Ovary (tissue), 7 donors: ENCODE measurements at regions not wholly inside any gene's neighbourhood (a gene's known extent, or its start where the extent isn't known, plus 50 kb on each side); places are given as distances from the start of the nearest gene placed in this dataset.
"Not testable (repeated sequence)": the region's sequence is repeated elsewhere in the genome, so short reads cannot be mapped to it uniquely, and the experiment has no call there.

Experiments
- DNase-seq, 5 donors: peaks; one replicate each; pipeline ENCODE4 v3.0.0-alpha.2; 2019 to 2020
- H3K27ac ChIP-seq, 2 donors: fragments of 200-600 bp; one replicate each; pipeline versions ENCODE4 v1.5.1 to v1.8.0; 2019 to 2022
- H3K27me3 ChIP-seq: fragments of 200-600 bp; one replicate; pipeline ENCODE4 v1.8.0; 2022
- H3K36me3 ChIP-seq: fragments of 200-600 bp; sonication (generic); one replicate; pipeline ENCODE4 v1.5.1; 2019
- H3K4me1 ChIP-seq: one replicate; pipeline ENCODE4 v1.8.1; 2013; ENCODE audit warnings: mild to moderate bottlenecking, moderate library complexity; ENCODE audit not compliant: insufficient read depth
- H3K4me3 ChIP-seq: fragments of 200-600 bp; sonication (generic); one replicate; pipeline ENCODE4 v1.5.1; 2017
- H3K9me3 ChIP-seq, 2 donors: fragments of 200-600 bp in 1 of 2; sonication (generic) in 1 of 2; one replicate each; pipeline versions ENCODE4 v1.5.1 to v1.8.1; 2013 to 2019; ENCODE audit warnings: mild to moderate bottlenecking in 1 of 2, moderate library complexity in 1 of 2
- EP300 ChIP-seq: sonication (generic); formaldehyde crosslinking; IDR thresholded peaks from one replicate; pipeline ENCODE4 v1.6.1; 2017; ENCODE audit warnings: antibody characterized with exemption
- POLR2A ChIP-seq: fragments of 450-650 bp; IDR thresholded peaks from one replicate; pipeline ENCODE4 v1.6.1; 2017; ENCODE audit warnings: antibody characterized with exemption, mild to moderate bottlenecking, moderate library complexity
- WGBS, 3 donors: extraction: QIAGEN DNeasy Blood & Tissue Kit in 1 of 3; methylation state at CpG; one replicate each; pipeline versions ENCODE4 v1.1.5 to v1.1.7; 2013 to 2017; 5-methylcytosine and 5-hydroxymethylcytosine counted together
- intact Hi-C, 4 donors: fragments of 100-400 bp; cut with DNase I; formaldehyde crosslinking; loops; one replicate each; pipeline versions ENCODE4 v1.11.0 to v1.15.1; 2022 to 2023
- TF ChIP-seq, protein P1 (sequence below), 3 donors: fragments of 450-650 bp in 2 of 3; fragments of 200-600 bp in 1 of 3; IDR thresholded peaks; one replicate each; pipeline versions ENCODE4 v1.5.1 to v1.8.0; 2016 to 2022; ENCODE audit warnings: antibody characterized with exemption in 3 of 3, mild to moderate bottlenecking in 1 of 3
- donor health status: DM: no; HTN: no; CAD: no; lungs with moderate emphysema.
- donor health status: DM: no; HTN: no; CAD: no.
- donor health status: Bipolar disorder and iron deficiency.
- donor health status: DM: no; HTN: no; CAD: no.
- donor health status: DM: yes; HTN: yes; CAD: no.

DNA sequence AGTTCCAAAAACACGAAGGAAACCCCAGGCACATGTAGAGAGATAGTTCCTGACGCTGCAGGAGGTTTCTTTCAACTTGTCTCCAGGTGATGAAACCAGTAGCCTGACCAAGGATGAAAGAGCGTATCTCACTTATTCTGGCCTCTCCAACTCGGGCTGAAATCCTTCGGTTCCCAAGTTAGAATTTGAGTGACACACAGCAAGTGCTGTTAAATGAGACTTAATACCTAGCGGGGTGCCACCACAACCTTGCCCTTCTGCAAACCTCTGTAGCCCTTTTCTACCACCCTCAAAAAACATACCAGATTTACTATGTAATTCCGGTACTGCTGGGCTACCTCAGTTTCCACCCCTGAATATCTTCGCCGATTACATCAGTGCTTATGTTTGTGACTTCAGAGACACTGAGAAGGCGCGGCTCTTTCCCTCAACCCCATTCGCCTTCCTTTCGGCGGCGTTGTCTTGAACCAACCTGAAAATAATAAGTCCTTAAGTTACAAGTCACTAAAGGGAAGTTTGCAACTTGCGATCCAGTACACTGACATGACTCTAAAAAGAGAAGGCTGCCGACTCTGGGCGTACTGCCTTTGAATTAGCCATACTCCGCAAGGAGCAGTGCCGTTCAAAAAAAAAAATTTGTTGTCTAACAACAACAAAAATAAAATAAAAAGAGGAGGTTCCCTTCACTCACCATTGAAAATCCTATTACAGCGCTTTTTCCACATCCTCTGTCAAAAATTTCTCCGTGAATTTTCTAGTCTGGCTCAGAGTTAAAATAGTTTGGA lies 194.9 kb upstream of the ZNF184 start:
- intact Hi-C loops = no loop called here
- peak overlapping the region; percentile 34 for H3K4me3 ChIP-seq
- 3 to 5% (median 4%) methylated on average over 22 of the region's 22 CpGs for WGBS, 3 donors

DNA sequence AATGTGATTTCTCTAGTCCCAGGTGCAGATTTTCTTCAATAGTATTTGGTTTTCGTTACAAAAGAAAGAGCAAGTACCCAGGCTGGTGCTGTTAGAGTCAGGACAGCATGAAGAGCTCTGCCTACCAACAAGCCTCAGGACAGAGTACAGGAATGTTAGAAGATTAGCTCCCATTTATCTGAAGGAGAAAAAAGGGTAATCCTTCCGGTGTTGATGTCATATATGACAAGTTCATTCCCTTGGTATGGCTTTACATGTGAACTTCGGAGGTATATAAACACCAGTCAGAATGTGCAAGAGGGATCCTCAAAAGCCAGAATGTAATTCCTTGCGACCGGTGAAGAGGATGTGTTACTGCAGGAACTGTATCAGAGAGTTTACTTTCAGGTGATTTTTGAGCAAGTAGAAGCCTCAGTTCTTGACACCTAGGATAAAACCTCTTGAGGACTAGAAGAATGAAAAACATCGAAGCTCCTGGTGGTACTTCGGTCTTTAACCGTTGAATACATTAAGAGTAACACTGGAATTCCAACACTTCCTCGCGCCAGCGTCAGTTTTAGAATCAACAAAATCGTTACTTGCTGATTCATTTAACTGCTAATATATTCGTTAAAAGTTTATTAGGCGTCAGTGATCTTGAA lies 194.2 kb upstream of the ZNF184 start:
- Histone ChIP-seq H3K9me3 (no peaks in the 10 kb centered on the region), H3K27me3 (no peaks in the 10 kb centered on the region), H3K27ac (no peak overlapping the region), H3K36me3 (no peaks in the 10 kb centered on the region), H3K4me1 (peaks cover 3% of the 10 kb centered on the region), H3K4me3 (no peak overlapping the region)
- TF ChIP-seq EP300 (no peak), POLR2A (no peak)
- TF ChIP-seq, protein P1, sequence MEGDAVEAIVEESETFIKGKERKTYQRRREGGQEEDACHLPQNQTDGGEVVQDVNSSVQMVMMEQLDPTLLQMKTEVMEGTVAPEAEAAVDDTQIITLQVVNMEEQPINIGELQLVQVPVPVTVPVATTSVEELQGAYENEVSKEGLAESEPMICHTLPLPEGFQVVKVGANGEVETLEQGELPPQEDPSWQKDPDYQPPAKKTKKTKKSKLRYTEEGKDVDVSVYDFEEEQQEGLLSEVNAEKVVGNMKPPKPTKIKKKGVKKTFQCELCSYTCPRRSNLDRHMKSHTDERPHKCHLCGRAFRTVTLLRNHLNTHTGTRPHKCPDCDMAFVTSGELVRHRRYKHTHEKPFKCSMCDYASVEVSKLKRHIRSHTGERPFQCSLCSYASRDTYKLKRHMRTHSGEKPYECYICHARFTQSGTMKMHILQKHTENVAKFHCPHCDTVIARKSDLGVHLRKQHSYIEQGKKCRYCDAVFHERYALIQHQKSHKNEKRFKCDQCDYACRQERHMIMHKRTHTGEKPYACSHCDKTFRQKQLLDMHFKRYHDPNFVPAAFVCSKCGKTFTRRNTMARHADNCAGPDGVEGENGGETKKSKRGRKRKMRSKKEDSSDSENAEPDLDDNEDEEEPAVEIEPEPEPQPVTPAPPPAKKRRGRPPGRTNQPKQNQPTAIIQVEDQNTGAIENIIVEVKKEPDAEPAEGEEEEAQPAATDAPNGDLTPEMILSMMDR (IDR thresholded peaks at IDR 0.05) = no peak
- DNase-seq = no peak
- intact Hi-C loops = no loop called here
- 8 to 13% (median 10%) methylated on average over 14 of the region's 14 CpGs for WGBS, 3 donors

More for the DNA sequence above, 194.9 kb upstream of the ZNF184 start:
- Histone ChIP-seq H3K27ac (no peak overlapping the region), H3K36me3 (no peaks in the 10 kb centered on the region), H3K27me3 (no peaks in the 10 kb centered on the region), H3K4me1 (peaks cover 3% of the 10 kb centered on the region), H3K9me3 (no peaks in the 10 kb centered on the region)
- no peak for DNase-seq
- no peak for TF ChIP-seq POLR2A
- TF ChIP-seq, protein P1 (IDR thresholded peaks at IDR 0.05) = no peak
- TF ChIP-seq EP300 = no peak

DNA sequence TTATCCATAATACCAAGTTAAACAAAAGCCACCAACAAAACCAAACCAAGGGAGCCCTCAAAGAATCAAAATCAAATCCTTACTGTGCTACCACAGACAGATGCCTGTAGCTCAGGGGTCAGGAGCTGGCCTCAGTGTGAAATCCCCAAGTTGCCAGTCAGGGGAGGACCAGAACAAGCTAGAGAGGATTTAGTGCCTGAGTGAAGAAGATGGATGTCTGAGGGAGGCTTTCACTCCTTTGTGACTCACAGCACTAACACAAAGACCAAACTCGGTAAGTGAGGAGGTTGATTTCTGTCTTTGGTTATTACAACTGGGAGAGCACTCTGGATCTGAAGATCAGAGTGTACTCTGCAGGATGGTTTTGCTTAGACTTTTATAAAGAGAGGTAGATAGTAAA lies 189.9 kb upstream of the ZNF184 start:
- Histone ChIP-seq H3K36me3 (no peaks in the 10 kb centered on the region), H3K4me3 (no peak overlapping the region), H3K27me3 (no peaks in the 10 kb centered on the region), H3K27ac (no peak overlapping the region), H3K4me1 (peaks cover 2% of the 10 kb centered on the region), H3K9me3 (no peaks in the 10 kb centered on the region)
- intact Hi-C loops = no loop called here
- WGBS, 3 donors = 7 to 12% (median 11%) methylated on average over 1 of the region's 1 CpG
- no peak for DNase-seq
- TF ChIP-seq, protein P1 (IDR thresholded peaks at IDR 0.05) = no peak
- no peak for TF ChIP-seq POLR2A
- TF ChIP-seq EP300 = no peak

DNA sequence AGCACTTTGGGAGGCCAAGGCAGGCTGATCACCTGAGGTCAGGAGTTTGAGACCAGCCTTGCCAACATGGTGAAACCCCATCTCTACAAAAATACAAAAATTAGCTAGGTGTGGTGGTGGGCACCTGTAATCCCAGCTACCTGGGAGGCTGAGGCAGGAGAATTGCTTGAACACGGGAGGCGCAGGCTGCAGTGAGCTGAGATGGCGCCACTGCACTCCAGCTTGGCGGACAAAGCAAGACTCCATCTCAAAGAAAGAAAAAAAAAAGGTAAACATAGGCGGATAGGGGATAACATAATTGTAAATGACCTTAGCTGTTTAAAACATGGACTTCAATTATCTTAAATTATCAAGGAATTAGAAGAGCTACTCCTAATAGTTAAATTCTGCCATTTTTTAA lies 189.3 kb upstream of the ZNF184 start:
- H3K4me1 ChIP-seq, H3K4me3 ChIP-seq, DNase-seq, H3K36me3 ChIP-seq, H3K9me3 ChIP-seq, H3K27me3 ChIP-seq, intact Hi-C loops, H3K27ac ChIP-seq: not testable (repeated sequence)
- WGBS, 3 donors = 87 to 95% (median 87%) methylated on average over 5 of the region's 5 CpGs

DNA sequence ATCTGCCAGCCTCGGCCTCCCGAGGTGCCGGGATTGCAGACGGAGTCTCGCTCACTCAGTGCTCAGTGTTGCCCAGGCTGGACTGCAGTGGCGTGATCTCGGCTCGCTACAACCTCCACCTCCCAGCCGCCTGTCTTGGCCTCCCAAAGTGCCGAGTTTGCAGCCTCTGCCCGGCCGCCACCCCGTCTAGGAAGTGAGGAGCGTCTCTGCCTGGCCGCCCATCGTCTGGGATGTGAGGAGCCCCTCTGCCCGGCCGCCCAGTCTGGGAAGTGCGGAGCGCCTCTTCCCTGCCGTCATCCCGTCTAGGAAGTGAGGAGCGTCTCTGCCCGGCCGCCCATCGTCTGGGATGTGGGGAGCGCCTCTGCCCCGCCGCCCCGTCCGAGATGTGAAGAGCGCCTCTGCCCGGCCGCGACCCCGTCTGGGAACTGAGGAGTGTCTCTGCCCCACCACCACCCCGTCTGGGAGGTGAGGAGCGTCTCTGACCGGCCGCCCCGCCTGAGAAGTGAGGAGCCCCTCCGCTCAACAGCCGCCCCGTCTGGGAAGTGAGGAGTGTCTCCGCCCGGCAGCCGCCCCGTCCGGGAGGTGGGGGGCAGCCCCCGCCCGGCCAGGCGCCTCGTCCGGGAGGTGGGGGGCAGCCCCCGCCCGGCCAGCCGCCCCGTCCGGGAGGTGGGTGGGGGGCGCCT lies 180.4 kb upstream of the ZNF184 start:
- intact Hi-C loops, H3K4me3 ChIP-seq, DNase-seq, H3K9me3 ChIP-seq, H3K36me3 ChIP-seq, H3K27me3 ChIP-seq, H3K27ac ChIP-seq, H3K4me1 ChIP-seq: not testable (repeated sequence)
- WGBS, 3 donors = 23 to 33% (median 28%) methylated on average over 19 to 60 of the region's 60 CpGs
